Mesothelial cell of epicardium (in vitro differentiated cells): ENCODE measurements at regions not wholly inside any gene's neighbourhood (a gene's known extent, or its start where the extent isn't known, plus 50 kb on each side); places are given as distances from the start of the nearest gene placed in this dataset.
A peak's percentile ranks its signal among the peaks of the same experiment; 100 is the strongest.

Experiments used
- DNase-seq, 2 experiments: peaks; one replicate each; pipeline ENCODE4 v3.0.0; 2021; ENCODE audit warnings: low spot score in 2 of 2; ENCODE audit not compliant: unreplicated experiment in 2 of 2
- H3K27ac Mint-ChIP-seq: 2 replicates; pipeline ENCODE4 v1.8.0; 2021; ENCODE audit warnings: mixed read lengths
- H3K27me3 Mint-ChIP-seq: 2 replicates; pipeline ENCODE4 v1.8.0; 2021; ENCODE audit warnings: low read depth, mixed read lengths
- H3K36me3 Mint-ChIP-seq: 2 replicates; pipeline ENCODE4 v1.8.0; 2021; ENCODE audit warnings: mixed read lengths
- H3K4me1 Mint-ChIP-seq: 2 replicates; pipeline ENCODE4 v1.8.0; 2021; ENCODE audit warnings: mixed read lengths
- H3K4me3 Mint-ChIP-seq: 2 replicates; pipeline ENCODE4 v1.8.0; 2021; ENCODE audit warnings: mild to moderate bottlenecking, moderate library complexity, mixed read lengths
- H3K9me3 Mint-ChIP-seq: 2 replicates; pipeline ENCODE4 v1.8.0; 2021; ENCODE audit warnings: mixed read lengths
- TF ChIP-seq, protein P1 (sequence below): fragments of 200-600 bp; sonication (generic); IDR thresholded peaks from one replicate; pipeline ENCODE4 v1.5.0; 2021; ENCODE audit warnings: antibody characterized with exemption; ENCODE audit not compliant: unreplicated experiment

- H3K27me3 Mint-ChIP-seq = peaks cover 50% of the 10 kb centered on the region
- H3K36me3 Mint-ChIP-seq = no peaks in the 10 kb centered on the region
- peaks cover 23% of the 10 kb centered on the region for H3K4me1 Mint-ChIP-seq
- no peak overlapping the region for H3K27ac Mint-ChIP-seq
- DNase-seq = no peak
- no peak overlapping the region for H3K4me3 Mint-ChIP-seq
- no peaks in the 10 kb centered on the region for H3K9me3 Mint-ChIP-seq
- TF ChIP-seq, protein P1, sequence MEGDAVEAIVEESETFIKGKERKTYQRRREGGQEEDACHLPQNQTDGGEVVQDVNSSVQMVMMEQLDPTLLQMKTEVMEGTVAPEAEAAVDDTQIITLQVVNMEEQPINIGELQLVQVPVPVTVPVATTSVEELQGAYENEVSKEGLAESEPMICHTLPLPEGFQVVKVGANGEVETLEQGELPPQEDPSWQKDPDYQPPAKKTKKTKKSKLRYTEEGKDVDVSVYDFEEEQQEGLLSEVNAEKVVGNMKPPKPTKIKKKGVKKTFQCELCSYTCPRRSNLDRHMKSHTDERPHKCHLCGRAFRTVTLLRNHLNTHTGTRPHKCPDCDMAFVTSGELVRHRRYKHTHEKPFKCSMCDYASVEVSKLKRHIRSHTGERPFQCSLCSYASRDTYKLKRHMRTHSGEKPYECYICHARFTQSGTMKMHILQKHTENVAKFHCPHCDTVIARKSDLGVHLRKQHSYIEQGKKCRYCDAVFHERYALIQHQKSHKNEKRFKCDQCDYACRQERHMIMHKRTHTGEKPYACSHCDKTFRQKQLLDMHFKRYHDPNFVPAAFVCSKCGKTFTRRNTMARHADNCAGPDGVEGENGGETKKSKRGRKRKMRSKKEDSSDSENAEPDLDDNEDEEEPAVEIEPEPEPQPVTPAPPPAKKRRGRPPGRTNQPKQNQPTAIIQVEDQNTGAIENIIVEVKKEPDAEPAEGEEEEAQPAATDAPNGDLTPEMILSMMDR = no peak
Observed at GRCh38 chr10:50936335-50936734, 50.9 kb upstream of the A1CF start.

- H3K27ac Mint-ChIP-seq = no peak overlapping the region
- H3K27me3 Mint-ChIP-seq = peaks cover 54% of the 10 kb centered on the region
- peaks cover 13% of the 10 kb centered on the region for H3K4me1 Mint-ChIP-seq
- DNase-seq = no peak
- no peaks in the 10 kb centered on the region for H3K9me3 Mint-ChIP-seq
- no peaks in the 10 kb centered on the region for H3K36me3 Mint-ChIP-seq
- no peak overlapping the region for H3K4me3 Mint-ChIP-seq
- TF ChIP-seq, protein P1 = peak; percentile 30
Observed at GRCh38 chr10:50937230-50937907, 51.9 kb upstream of the A1CF start.

DNA sequence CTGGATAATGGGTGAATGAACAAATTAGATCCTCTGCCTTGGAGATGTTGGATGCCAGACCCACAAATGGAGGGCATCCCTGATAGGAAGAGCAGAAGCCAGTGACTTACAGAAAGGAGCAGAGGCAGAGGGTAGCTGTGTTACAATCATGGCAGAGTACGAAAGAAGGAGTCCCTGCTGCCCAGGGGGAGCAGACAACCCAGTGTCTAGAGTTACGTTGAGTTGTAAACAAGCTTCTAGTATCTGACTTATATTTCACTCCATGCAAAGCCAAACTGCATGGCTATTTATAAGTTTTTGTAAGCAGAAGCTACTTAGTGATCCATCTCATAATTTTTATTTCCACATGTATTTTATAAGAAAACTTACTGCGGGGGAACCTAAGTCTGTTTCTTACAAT, 56.2 kb upstream of the A1CF start:
- Mint-ChIP-seq H3K4me3 (no peak overlapping the region), H3K9me3 (no peaks in the 10 kb centered on the region), H3K36me3 (no peaks in the 10 kb centered on the region), H3K27ac (no peak overlapping the region), H3K4me1 (no peaks in the 10 kb centered on the region), H3K27me3 (peaks cover 53% of the 10 kb centered on the region)
- TF ChIP-seq, protein P1 = no peak
- no peak for DNase-seq

DNA sequence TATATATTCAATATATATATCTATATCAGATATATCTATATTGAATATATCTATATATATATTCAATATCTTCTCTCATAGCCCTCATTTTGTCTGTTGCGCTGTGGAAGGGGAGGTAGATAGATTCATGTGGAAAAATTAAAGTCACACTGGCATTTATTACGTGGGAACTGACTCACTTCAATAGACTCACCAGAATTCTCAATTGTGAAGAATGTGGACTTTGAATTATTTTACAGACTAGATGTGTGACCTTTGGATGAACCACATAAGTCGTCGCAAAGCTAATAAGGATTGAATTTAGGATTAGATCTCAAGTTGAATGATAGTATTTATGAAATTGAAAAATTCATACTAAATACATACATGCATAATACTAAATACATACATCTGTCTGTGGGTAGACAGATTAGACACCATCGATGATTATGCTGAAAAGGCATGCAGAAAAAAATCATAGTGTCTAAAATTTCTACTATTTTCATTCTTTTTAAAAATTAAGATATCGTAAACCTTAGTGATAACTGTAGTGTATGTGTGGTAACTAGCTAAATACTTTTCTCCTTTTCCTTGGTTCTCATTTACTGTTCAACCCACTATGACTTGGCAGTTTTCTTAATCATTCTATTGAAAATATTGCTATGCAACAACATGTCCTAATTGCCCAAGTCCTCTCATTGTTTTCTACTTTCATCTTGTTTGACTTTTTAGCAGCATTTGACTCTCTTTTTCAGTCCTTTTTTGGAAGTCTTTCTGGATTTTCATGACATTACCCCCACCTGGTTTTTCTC, 61.8 kb upstream of the A1CF start:
- Mint-ChIP-seq H3K9me3 (no peaks in the 10 kb centered on the region), H3K27me3 (peaks cover 57% of the 10 kb centered on the region), H3K4me3 (no peak overlapping the region), H3K4me1 (no peaks in the 10 kb centered on the region), H3K36me3 (no peaks in the 10 kb centered on the region), H3K27ac (no peak overlapping the region)
- TF ChIP-seq, protein P1 = no peak
- no peak for DNase-seq

DNA sequence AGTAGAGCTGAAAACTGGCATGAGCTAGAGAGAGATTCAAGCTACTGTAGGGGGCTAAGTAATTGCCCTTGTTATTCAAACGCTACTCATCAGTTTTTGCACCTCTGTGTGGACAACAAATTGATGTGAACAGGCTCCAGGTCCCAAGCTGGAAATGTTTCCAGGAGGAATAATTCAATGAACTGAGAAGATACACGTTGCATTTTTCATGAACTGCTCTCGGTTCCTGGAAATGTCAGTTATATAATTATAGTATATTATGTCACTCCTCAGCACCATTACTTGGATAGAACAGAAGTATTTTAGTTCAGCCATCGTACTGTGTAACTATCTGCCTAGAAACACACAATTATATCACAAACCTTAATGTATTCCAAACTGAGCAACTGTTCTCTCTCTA, 65.9 kb upstream of the A1CF start:
- H3K27me3 Mint-ChIP-seq = peaks cover 53% of the 10 kb centered on the region
- TF ChIP-seq, protein P1 = no peak
- H3K4me1 Mint-ChIP-seq = no peaks in the 10 kb centered on the region
- H3K4me3 Mint-ChIP-seq = no peak overlapping the region
- no peaks in the 10 kb centered on the region for H3K36me3 Mint-ChIP-seq
- H3K9me3 Mint-ChIP-seq = no peaks in the 10 kb centered on the region
- H3K27ac Mint-ChIP-seq = no peak overlapping the region
- DNase-seq = no peak
